IMR-90 (cell line): ENCODE measurements at regions not wholly inside any gene's neighbourhood (a gene's known extent, or its start where the extent isn't known, plus 50 kb on each side); places are given as distances from the start of the nearest gene placed in this dataset.

Experiments used
- ATAC-seq: fragments of 200-7000 bp; cut with Tn5 transposase; 2 replicates; pipeline ENCODE4 v1.9.1; 2020; ENCODE audit warnings: low read depth, mild to moderate bottlenecking, moderate library complexity
- BruUV-seq: library from RNA; stranded (reverse); fragments of 400-500 nt; replicated peaks from 2 replicates; lab custom pipeline; 2021; lab: Mats Ljungman, UMichigan
- CTCF ChIA-PET: fragments of 300-600 bp; formaldehyde crosslinking; extraction: SDS; loops from one replicate; lab custom pipeline; 2021; ENCODE audit warnings: antibody characterized with exemption; lab: Yijun Ruan, JAX
- POLR2A ChIA-PET: fragments of 300-600 bp; sonication (Branson Sonifier 250); formaldehyde crosslinking; loops from one replicate; lab custom pipeline; 2022; ENCODE audit warnings: antibody characterized with exemption; ENCODE audit not compliant: unreplicated experiment; lab: Charles Lee
- DNase-seq: peaks from one replicate; pipeline ENCODE4 v3.0.0; 2013
- H2AFZ ChIP-seq: replicated peaks from 2 replicates; pipeline ENCODE3; 2013; ENCODE audit warnings: low read length, mild to moderate bottlenecking; ENCODE audit not compliant: poor library complexity
- H2AK5ac ChIP-seq: 2 replicates; pipeline ENCODE4 v1.6.1; 2013; ENCODE audit warnings: low read depth, low read length, inconsistent platforms
- H2AK9ac ChIP-seq: replicated peaks from 2 replicates; pipeline ENCODE3; 2013; ENCODE audit warnings: mild to moderate bottlenecking, low read depth, low read length, moderate library complexity; ENCODE audit not compliant: poor library complexity
- H2BK120ac ChIP-seq: 2 replicates; pipeline ENCODE4 v1.6.1; 2013; ENCODE audit warnings: low read depth, low read length, inconsistent platforms
- H2BK15ac ChIP-seq: 3 replicates; pipeline ENCODE4 v1.6.1; 2013; ENCODE audit warnings: low read depth, low read length, inconsistent platforms
- H2BK20ac ChIP-seq: 2 replicates; pipeline ENCODE4 v1.6.1; 2013; ENCODE audit warnings: low read depth, mild to moderate bottlenecking, inconsistent platforms, low read length, moderate library complexity
- H2BK5ac ChIP-seq: 2 replicates; pipeline ENCODE4 v1.6.1; 2013; ENCODE audit warnings: mild to moderate bottlenecking, low read depth, low read length, inconsistent platforms; ENCODE audit not compliant: poor library complexity, severe bottlenecking
- H3K14ac ChIP-seq: replicated peaks from 2 replicates; pipeline ENCODE4 v1.6.1; 2013; ENCODE audit warnings: low read depth, low read length, inconsistent platforms
- H3K18ac ChIP-seq: 2 replicates; pipeline ENCODE4 v1.6.1; 2013; ENCODE audit warnings: low read depth, low read length, control low read depth
- H3K23ac ChIP-seq: 2 replicates; pipeline ENCODE4 v1.6.1; 2013; ENCODE audit warnings: low read depth, low read length, inconsistent platforms
- H3K27ac ChIP-seq: 2 replicates; pipeline ENCODE4 v1.5.1; 2013; ENCODE audit warnings: mild to moderate bottlenecking, control low read depth, low read length; ENCODE audit not compliant: insufficient read depth
- H3K27me3 ChIP-seq: 2 replicates; pipeline ENCODE4 v1.6.1; 2013; ENCODE audit warnings: low read length; ENCODE audit not compliant: control insufficient read depth, insufficient read depth
- H3K36me3 ChIP-seq: 2 replicates; pipeline ENCODE4 v1.6.1; 2013; ENCODE audit warnings: low read length, mixed read lengths; ENCODE audit not compliant: control insufficient read depth, insufficient read depth
- H3K4ac ChIP-seq: 2 replicates; pipeline ENCODE4 v1.6.1; 2013; ENCODE audit warnings: low read depth, low read length, inconsistent platforms
- H3K4me1 ChIP-seq: 2 replicates; pipeline ENCODE4 v1.6.1; 2013; ENCODE audit warnings: low read length, mixed read lengths; ENCODE audit not compliant: control insufficient read depth, insufficient read depth
- H3K4me2 ChIP-seq: 2 replicates; pipeline ENCODE4 v1.6.1; 2013; ENCODE audit warnings: low read depth, mild to moderate bottlenecking, control low read depth, low read length, moderate library complexity
- H3K4me3 ChIP-seq: 2 replicates; pipeline ENCODE4 v1.5.1; 2013; ENCODE audit warnings: low read depth, mild to moderate bottlenecking, control low read depth, low read length, moderate library complexity; ENCODE audit not compliant: insufficient read depth
- H3K56ac ChIP-seq: 2 replicates; pipeline ENCODE4 v1.6.1; 2013; ENCODE audit warnings: low read length, inconsistent platforms; ENCODE audit not compliant: insufficient read depth; ENCODE audit errors: extremely low read depth
- H3K79me1 ChIP-seq, 2 experiments: 2 replicates each; pipeline ENCODE4 v1.6.1; 2013; ENCODE audit warnings: low read length in 2 of 2, inconsistent platforms in 1 of 2, low read depth in 1 of 2
- H3K9ac ChIP-seq: 2 replicates; pipeline ENCODE4 v1.6.1; 2013; ENCODE audit warnings: low read depth, low read length, control low read depth
- H3K9me1 ChIP-seq: 2 replicates; pipeline ENCODE4 v1.6.1; 2013; ENCODE audit warnings: low read length, inconsistent platforms; ENCODE audit not compliant: insufficient read depth
- H3K9me3 ChIP-seq: 2 replicates; pipeline ENCODE4 v1.6.1; 2013; ENCODE audit warnings: low read length; ENCODE audit not compliant: control insufficient read depth, insufficient read depth
- H4K20me1 ChIP-seq: 2 replicates; pipeline ENCODE4 v1.6.1; 2013; ENCODE audit warnings: low read length, inconsistent platforms; ENCODE audit not compliant: insufficient read depth
- H4K5ac ChIP-seq: 2 replicates; pipeline ENCODE4 v1.6.1; 2013; ENCODE audit warnings: mild to moderate bottlenecking, low read depth, low read length, control low read depth
- H4K8ac ChIP-seq, 2 experiments: 2 replicates each; pipeline ENCODE4 v1.6.1; 2013; ENCODE audit warnings: low read depth in 2 of 2, low read length in 2 of 2, control low read depth in 1 of 2, inconsistent platforms in 1 of 2
- H4K91ac ChIP-seq: 2 replicates; pipeline ENCODE4 v1.6.1; 2013; ENCODE audit warnings: low read depth, low read length, inconsistent platforms; ENCODE audit not compliant: insufficient read depth
- BHLHE40 ChIP-seq: fragments of 150-350 bp; IDR thresholded peaks from 2 replicates; pipeline ENCODE4 v1.6.1; 2016; ENCODE audit warnings: mild to moderate bottlenecking, low read depth, low read length
- CEBPB ChIP-seq: IDR thresholded peaks from 2 replicates; pipeline ENCODE4 v1.6.1; 2012; ENCODE audit warnings: low read depth, low read length, improper control_type of control experiment
- CHD1 ChIP-seq: IDR thresholded peaks from 2 replicates; pipeline ENCODE4 v1.6.1; 2012; ENCODE audit warnings: low read depth, low read length, improper control_type of control experiment
- CTCF ChIP-seq: conservative IDR thresholded peaks from 2 replicates; pipeline ENCODE4 v1.5.1; 2012; ENCODE audit warnings: mild to moderate bottlenecking, low read depth, low read length, improper control_type of control experiment
- MAFK ChIP-seq: IDR thresholded peaks from 2 replicates; pipeline ENCODE4 v1.6.1; 2012; ENCODE audit warnings: low read depth, low read length, improper control_type of control experiment
- MXI1 ChIP-seq: IDR thresholded peaks from 2 replicates; pipeline ENCODE4 v1.6.1; 2012; ENCODE audit warnings: low read depth, mild to moderate bottlenecking, low read length, moderate library complexity, borderline replicate concordance
- NFE2L2 ChIP-seq: fragments of 150-350 bp; IDR thresholded peaks from 2 replicates; pipeline ENCODE4 v1.6.1; 2016; ENCODE audit warnings: low read depth, mild to moderate bottlenecking, low read length
- POLR2A ChIP-seq: IDR thresholded peaks from 2 replicates; pipeline ENCODE4 v1.6.1; 2012; ENCODE audit warnings: mild to moderate bottlenecking, low read depth, low read length
- RAD21 ChIP-seq: IDR thresholded peaks from 2 replicates; pipeline ENCODE4 v1.6.1; 2012; ENCODE audit warnings: low read length, improper control_type of control experiment
- RCOR1 ChIP-seq: IDR thresholded peaks from 2 replicates; pipeline ENCODE4 v1.6.1; 2012; ENCODE audit warnings: mild to moderate bottlenecking, low read length, improper control_type of control experiment; ENCODE audit not compliant: insufficient replicate concordance
- RFX5 ChIP-seq: IDR thresholded peaks from 2 replicates; pipeline ENCODE4 v1.8.0; 2012; ENCODE audit warnings: low read depth, mild to moderate bottlenecking, low read length, moderate library complexity
- SMC3 ChIP-seq: fragments of 150-350 bp; IDR thresholded peaks from 2 replicates; pipeline ENCODE4 v1.6.1; 2016; ENCODE audit warnings: low read depth, mild to moderate bottlenecking, antibody characterized with exemption, low read length, moderate library complexity
- WGBS, 2 experiments: methylation state at CpG; one replicate each; pipeline versions ENCODE4 v1.1.5 to v1.1.7; 2013; ENCODE audit warnings: missing lambda C conversion rate in 2 of 2; ENCODE audit not compliant: insufficient read length in 1 of 2; ENCODE audit errors: extremely low coverage in 2 of 2; 5-methylcytosine and 5-hydroxymethylcytosine counted together
- dilution Hi-C: fragments of 300-500 bp; cut with HindIII; formaldehyde crosslinking; loops from one replicate; pipeline ENCODE4 v1.14.3; 2018; ENCODE audit warnings: low sequenced_read_pairs; ENCODE audit not compliant: unreplicated experiment
- in situ Hi-C: fragments of 300-500 bp; cut with MboI; formaldehyde crosslinking; loops from 3 replicates; pipeline ENCODE4 v1.14.3; 2019; ENCODE audit warnings: low sequenced_read_pairs, inconsistent platforms, mixed read lengths
- intact Hi-C: fragments of 100-400 bp; cut with micrococcal nuclease; formaldehyde crosslinking; loops from 2 replicates; pipeline ENCODE4 v1.10.0; 2022
- TF ChIP-seq, protein P1 (sequence below): fragments of 150-350 bp; IDR thresholded peaks from 2 replicates; pipeline ENCODE4 v1.6.1; 2016; ENCODE audit warnings: low read depth, mild to moderate bottlenecking, low read length, moderate library complexity, borderline replicate concordance

DNA sequence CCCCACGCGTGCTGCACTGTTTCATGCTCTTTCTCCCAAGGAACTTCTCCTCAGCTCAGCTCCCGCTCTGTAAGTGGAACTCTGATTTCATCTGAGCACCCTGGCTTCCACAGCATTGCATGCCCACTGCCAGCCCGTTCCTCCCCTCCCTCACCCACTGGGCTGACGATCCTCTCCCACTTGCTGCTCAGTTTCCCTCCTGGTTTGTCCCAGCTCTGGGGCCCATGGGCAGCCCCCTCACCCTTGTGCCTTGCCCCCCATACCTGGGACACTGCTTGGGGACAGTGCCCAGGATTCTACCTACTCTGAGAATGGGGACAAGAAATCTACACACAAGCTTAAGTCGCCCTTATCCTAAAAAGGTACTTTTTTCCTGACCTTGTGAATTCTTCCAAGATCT is 115.9 kb upstream of the C1QTNF9B start:
- Histone ChIP-seq H4K5ac (no peak overlapping the region), H2AK9ac (no peak overlapping the region), H3K56ac (no peak overlapping the region), H3K36me3 (no peaks in the 10 kb centered on the region), H3K27me3 (no peaks in the 10 kb centered on the region; the same call in 1 of the 2 replicates), H3K14ac (no peak overlapping the region), H2BK5ac (no peak overlapping the region), H2AFZ (no peak overlapping the region), H2BK120ac (no peak overlapping the region), H2BK15ac (no peak overlapping the region), H4K20me1 (no peaks in the 10 kb centered on the region), H2AK5ac (no peak overlapping the region), H3K4me3 (no peak overlapping the region), H2BK20ac (no peak overlapping the region), H3K9ac (no peak overlapping the region), H3K18ac (no peak overlapping the region), H3K4me2 (no peak overlapping the region), H3K4me1 (peaks cover 7% of the 10 kb centered on the region), H3K9me3 (no peaks in the 10 kb centered on the region), H3K4ac (no peak overlapping the region), H4K8ac (no peak overlapping the region), H4K91ac (no peak overlapping the region), H3K9me1 (peaks cover 3% of the 10 kb centered on the region; the same call in 1 of the 2 replicates), H3K23ac (no peak overlapping the region), H3K79me1 (no peaks in the 10 kb centered on the region), H3K27ac (no peak overlapping the region)
- BruUV-seq: no TSS peak
- DNase-seq: no peak
- no peak for TF ChIP-seq RCOR1
- no peak for TF ChIP-seq RAD21
- no peak for TF ChIP-seq MXI1
- no peak for TF ChIP-seq CEBPB
- no peak for TF ChIP-seq CHD1
- no peak for TF ChIP-seq SMC3
- TF ChIP-seq BHLHE40: no peak
- TF ChIP-seq CTCF: no peak
- no peak for TF ChIP-seq RFX5
- TF ChIP-seq POLR2A: no peak
- no peak for TF ChIP-seq MAFK
- TF ChIP-seq NFE2L2: no peak
- TF ChIP-seq, protein P1, sequence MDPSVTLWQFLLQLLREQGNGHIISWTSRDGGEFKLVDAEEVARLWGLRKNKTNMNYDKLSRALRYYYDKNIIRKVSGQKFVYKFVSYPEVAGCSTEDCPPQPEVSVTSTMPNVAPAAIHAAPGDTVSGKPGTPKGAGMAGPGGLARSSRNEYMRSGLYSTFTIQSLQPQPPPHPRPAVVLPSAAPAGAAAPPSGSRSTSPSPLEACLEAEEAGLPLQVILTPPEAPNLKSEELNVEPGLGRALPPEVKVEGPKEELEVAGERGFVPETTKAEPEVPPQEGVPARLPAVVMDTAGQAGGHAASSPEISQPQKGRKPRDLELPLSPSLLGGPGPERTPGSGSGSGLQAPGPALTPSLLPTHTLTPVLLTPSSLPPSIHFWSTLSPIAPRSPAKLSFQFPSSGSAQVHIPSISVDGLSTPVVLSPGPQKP: no peak
- ATAC-seq: no peak
- dilution Hi-C loops: no loop called here
- ChIA-PET POLR2A (no interaction called here), CTCF (interaction anchor here (0.6 kb wide), 1 partner anchor 20 kb away, joined by 3 read pairs; no protein-coding TSS in a partner anchor)
- in situ Hi-C loops: no loop called here
- intact Hi-C loops: no loop called here
- WGBS, 2 experiments: 100% methylated on average over 4 of the region's 6 CpGs; no CpG with 5 or more reads in 1 of the 2 experiments
